OCI-LY1 (cell line): ENCODE measurements at regions not wholly inside any gene's neighbourhood (a gene's known extent, or its start where the extent isn't known, plus 50 kb on each side); places are given as distances from the start of the nearest gene placed in this dataset.
"Not testable (repeated sequence)": the region's sequence is repeated elsewhere in the genome, so short reads cannot be mapped to it uniquely, and the experiment has no call there.

ENCODE experiments used
- EZH2 ChIP-seq: fragments of 200-600 bp; sonication (generic), shearing (Covaris generic); IDR thresholded peaks from 2 replicates; pipeline ENCODE4 v1.8.0; 2017; ENCODE audit warnings: borderline replicate concordance, mixed run types, mild to moderate bottlenecking, antibody characterized with exemption, low read length, moderate library complexity, mixed read lengths
- TF ChIP-seq, protein P1 (sequence below): fragments of 200-600 bp; sonication (generic), shearing (Covaris generic); IDR thresholded peaks from 2 replicates; pipeline ENCODE4 v1.5.1; 2017; ENCODE audit warnings: mild to moderate bottlenecking, antibody characterized with exemption, low read length, moderate library complexity, mixed read lengths

DNA sequence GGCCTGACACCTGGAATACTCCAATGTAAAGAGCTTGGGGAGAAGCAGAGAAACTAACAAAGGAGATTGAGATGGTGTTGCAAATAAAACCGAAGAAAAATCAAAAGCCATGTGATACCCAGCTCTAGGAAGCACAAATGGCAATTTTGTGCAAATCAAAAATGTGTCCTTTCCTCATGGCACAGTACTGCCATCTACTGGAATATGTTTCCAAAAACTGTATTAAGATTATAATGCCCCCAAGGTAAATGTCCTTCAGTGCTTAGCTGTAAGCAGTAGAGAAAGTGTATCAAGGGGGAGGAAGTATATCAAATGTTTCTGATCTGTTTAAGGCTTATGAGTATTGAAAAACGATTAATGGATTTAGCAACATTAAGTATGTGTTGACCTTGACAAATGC, 620.3 kb downstream of the ZWINT start:
- not testable (repeated sequence) for TF ChIP-seq EZH2
- TF ChIP-seq, protein P1, sequence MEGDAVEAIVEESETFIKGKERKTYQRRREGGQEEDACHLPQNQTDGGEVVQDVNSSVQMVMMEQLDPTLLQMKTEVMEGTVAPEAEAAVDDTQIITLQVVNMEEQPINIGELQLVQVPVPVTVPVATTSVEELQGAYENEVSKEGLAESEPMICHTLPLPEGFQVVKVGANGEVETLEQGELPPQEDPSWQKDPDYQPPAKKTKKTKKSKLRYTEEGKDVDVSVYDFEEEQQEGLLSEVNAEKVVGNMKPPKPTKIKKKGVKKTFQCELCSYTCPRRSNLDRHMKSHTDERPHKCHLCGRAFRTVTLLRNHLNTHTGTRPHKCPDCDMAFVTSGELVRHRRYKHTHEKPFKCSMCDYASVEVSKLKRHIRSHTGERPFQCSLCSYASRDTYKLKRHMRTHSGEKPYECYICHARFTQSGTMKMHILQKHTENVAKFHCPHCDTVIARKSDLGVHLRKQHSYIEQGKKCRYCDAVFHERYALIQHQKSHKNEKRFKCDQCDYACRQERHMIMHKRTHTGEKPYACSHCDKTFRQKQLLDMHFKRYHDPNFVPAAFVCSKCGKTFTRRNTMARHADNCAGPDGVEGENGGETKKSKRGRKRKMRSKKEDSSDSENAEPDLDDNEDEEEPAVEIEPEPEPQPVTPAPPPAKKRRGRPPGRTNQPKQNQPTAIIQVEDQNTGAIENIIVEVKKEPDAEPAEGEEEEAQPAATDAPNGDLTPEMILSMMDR: peak; percentile 28; the same call in 1 of the 2 replicates
